GM19324 (cell line): ENCODE measurements at regions not wholly inside any gene's neighbourhood (a gene's known extent, or its start where the extent isn't known, plus 50 kb on each side); places are given as distances from the start of the nearest gene placed in this dataset.
"Not testable (repeated sequence)": the region's sequence is repeated elsewhere in the genome, so short reads cannot be mapped to it uniquely, and the experiment has no call there.

ENCODE experiments used
- ATAC-seq: cut with Tn5 transposase; IDR thresholded peaks from one replicate; pipeline ENCODE4 v1.9.1; 2021; ENCODE audit warnings: mild to moderate bottlenecking, moderate library complexity; ENCODE audit not compliant: unreplicated experiment, low FRiP score

- ATAC-seq = no peak
Observed at GRCh38 chr17:68670967-68671693, 70.0 kb upstream of the FAM20A start.

DNA sequence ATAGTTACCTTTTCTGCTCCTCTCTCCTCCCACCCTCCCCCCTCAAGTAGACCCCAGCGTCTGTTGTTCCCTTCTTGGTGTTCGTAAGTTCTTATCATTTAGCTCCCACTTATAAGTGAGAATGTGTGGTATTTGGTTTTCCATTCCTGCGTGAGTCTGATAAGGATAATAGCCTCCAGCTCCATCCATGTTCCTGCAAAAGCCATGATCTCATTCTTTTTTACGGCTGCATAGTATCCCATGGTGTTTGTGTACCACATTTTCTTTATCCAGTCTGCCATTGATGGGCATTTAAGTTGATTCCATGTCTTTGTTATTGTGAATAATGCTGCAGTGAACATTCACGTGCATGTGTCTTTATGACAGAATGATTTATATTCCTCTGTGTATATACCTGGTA, 65.3 kb upstream of the FAM20A start:
- ATAC-seq = not testable (repeated sequence)

DNA sequence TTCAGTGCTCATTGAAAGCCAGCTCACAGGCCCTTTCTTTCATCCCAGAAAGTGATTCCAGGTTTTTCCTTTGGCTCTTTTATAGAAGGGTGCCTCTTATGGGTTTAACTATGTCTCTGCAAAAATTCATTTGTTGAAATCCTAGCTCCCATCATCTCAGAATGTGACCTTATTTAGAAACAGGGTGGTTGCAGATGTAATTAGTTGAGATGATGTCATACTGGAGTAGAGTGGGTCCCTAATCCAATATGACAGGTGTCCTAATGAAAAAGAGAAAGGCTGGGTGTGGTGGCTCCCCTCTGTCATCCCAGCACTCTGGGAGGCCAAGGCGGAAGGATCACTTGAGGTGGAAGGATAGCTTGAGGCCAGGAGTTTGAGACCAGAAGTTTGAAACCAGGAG, 64.2 kb upstream of the FAM20A start:
- ATAC-seq = no peak

DNA sequence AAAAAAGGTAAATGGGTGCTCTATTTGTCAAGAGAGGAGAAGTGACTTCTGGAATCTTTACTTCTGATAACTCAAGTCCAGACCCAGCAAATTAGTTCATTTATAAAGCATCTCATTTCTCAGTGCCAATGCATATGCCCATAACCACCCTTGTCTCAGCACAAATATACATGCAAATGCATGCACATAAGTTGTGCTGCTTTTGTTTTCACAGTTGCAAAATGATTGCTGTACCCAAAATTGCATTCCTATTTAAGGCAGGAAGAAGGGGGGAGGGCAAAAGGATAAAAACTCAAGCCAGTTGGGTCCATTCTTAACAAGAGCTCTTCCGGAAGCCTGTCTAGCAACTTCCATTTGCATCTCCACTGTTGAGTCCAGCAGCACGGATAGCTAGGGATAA, 61.3 kb upstream of the FAM20A start:
- ATAC-seq = no peak

DNA sequence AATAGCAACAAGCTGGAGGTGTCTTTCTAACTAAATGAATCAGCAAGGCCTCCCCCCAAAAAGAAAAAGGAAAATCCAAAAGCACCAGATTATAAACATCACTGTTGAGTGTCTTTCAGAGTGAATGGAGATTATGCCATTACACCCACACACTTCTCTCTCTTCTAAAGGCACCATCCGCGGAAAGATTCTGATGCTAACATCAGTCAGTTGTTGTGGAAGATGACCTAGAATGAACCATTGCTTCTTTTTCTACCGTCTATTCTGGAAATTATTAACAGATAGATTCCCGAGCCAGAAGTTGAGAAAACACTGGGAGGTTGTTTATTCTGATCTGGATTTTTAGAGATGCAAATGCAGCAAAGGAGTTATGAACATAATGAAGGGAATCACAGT, 60.9 kb upstream of the FAM20A start:
- ATAC-seq = no peak

GRCh38 chr17:68661265-68662036, 60.3 kb upstream of the FAM20A start:
- ATAC-seq = no peak

DNA sequence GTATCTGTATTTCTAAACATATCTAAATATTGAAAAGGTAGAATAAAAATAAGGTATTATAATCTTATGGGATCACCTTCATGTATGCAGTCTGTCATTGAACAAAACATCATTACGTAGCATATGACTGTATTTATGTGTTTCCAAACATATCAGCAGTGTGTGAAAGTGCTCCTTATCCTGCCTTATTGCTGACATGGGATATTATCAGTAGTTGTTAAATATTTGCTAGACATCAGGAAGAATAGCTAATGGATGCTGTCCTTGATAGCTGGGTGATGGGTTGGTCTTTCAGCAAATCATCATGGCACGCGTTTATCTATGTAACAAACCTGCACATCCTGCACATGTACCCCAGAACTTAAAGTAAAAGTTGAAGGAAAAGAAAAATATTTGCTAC, 59.1 kb upstream of the FAM20A start:
- no peak for ATAC-seq

GRCh38 chr17:68658999-68659780, 58.0 kb upstream of the FAM20A start:
- no peak for ATAC-seq

- no peak for ATAC-seq
Observed at GRCh38 chr17:68657576-68657975, 56.4 kb upstream of the FAM20A start.

- no peak for ATAC-seq
Observed at GRCh38 chr17:68657166-68657565, 56.0 kb upstream of the FAM20A start.

- no peak for ATAC-seq
Observed at GRCh38 chr17:68656666-68657065, 55.5 kb upstream of the FAM20A start.
